HuH-7.5 (cell line): ENCODE measurements at regions not wholly inside any gene's neighbourhood (a gene's known extent, or its start where the extent isn't known, plus 50 kb on each side); places are given as distances from the start of the nearest gene placed in this dataset.
A peak's percentile ranks its signal among the peaks of the same experiment; 100 is the strongest.
"Not testable (repeated sequence)": the region's sequence is repeated elsewhere in the genome, so short reads cannot be mapped to it uniquely, and the experiment has no call there.

Source experiments
- DNase-seq: peaks from one replicate; pipeline ENCODE4 v3.0.0; 2011; ENCODE audit warnings: low spot score

DNA sequence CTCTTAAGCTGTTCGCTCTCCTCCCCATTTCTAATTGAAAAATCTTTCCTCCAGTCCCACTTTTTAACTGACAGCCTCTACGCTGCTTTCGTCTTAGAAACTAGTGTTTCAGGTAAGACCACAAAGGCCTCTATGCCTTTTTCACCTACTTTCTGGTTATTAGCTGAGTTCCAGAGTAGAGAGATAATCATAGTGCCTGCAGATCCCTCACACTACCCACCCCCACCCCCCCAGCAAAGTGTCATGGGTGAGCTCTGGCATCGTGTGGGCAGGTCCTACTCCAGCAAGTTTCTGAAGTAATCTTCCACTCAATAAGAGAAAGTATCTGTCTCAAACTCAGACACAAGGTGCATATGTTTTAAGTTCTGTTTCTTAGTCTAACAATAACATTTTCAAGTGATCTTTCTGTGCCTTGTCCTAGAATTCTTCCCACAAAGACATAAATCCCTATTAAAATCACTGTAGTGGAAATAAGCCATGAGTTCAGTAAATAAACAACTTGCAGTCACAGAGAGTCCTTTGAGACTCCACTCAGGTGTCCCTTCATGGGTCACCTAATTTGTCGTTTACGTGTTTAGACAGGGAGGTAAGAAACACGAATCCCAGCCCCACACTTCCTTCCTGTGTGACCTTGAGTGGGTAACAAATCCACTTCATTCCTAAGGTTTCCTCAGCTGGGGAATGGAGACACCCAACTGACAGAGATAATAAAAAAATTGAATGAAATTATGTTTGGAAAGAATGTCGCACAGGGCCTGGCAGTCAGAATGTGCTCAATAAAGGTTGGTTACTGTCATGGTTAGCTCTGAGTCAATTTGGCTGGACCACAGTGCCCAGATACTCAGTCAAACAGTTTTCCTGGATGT, 228.9 kb upstream of the CAND1 start:
- no peak for DNase-seq

DNA sequence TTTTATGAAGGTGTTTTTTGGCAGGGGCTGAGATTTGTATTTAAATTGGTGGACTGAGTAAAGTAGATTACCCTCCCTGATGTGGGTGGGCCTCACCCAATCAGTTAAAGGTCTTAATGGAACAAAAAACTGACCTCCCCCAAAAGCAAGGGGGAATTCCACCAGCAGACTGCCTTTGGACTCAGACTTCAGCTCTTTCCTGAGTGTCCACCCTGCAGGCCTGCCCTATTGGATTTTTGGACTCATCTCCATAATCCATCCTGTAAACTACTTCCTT, 228.4 kb upstream of the CAND1 start:
- no peak for DNase-seq

DNA sequence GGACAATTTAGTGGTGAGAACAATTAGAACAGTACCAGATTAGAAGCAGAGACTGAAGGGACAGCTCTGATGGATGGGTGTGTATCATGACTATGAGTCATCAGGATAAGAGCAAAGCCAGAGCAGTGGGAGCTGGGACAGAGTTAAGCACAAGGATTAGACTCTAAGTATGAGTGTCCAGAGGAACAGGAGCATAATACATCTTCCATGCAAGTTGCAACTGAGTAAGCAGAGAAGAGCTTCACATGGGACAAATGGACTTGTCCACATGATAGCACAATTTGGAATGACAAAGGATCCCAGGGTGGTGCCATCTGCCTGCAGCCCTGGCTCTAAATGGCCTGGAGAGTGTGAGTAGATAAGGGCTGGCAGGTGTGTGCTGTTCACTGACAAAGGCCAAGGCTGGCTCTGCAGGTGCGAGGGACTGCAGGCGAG, 226.4 kb upstream of the CAND1 start:
- no peak for DNase-seq

DNA sequence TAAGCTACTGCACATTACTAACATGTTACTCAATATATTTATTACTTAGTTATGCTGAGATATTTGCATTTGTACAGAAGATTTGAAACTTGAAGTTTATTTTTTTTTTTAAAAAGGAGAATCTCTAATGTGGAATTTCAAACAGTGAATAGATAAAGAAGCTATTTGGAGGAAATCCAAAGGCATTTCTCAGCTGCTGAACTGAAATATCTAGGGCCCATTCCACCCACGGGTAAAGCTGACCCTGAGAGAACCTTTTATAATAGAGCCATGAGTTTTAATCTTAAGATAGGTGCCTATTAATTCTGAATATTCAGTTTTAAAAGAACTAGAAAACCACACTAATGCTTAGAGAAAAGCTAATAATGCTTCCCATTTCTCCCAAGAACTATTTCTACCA, 225.4 kb upstream of the CAND1 start:
- no peak for DNase-seq

DNA sequence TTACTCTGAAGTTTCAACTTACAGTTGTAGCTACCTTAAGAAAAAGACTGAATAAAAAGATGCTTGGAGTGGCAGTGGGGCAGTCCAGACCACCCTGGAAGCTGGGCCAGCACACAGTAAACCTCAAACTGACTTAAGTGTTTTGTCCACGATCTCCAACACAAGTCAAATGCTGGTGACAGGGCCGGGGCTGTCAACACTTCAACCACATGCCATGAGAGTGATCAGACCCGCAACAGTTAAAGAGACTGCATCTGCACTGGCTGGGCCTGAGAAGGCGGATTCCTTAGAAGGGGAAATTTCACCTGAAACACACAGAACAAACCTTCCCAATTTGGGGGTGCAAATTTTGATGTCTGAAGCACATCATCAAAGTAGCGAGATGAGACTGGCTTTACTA, 223.5 kb upstream of the CAND1 start:
- DNase-seq, result no peak

DNA sequence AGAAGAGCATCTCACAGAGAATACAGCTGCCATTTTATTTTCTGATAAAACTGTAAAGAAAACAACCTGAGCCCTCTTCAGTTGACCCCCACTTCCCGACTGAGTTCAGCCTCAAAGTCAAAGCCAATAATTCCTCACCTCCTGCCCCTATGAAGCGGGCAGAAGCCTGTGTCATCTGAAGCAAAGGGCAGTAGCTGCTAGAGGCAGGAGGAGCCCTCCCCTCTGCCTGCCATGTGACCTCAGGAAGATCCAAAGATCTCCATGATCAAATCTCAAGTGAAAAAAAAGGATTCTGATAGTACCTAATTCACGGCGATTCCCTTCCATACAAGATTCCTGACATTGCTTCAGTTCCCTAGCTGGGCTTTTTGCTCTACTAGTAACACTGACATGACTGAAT, 223.1 kb upstream of the CAND1 start:
- DNase-seq, result no peak

DNA sequence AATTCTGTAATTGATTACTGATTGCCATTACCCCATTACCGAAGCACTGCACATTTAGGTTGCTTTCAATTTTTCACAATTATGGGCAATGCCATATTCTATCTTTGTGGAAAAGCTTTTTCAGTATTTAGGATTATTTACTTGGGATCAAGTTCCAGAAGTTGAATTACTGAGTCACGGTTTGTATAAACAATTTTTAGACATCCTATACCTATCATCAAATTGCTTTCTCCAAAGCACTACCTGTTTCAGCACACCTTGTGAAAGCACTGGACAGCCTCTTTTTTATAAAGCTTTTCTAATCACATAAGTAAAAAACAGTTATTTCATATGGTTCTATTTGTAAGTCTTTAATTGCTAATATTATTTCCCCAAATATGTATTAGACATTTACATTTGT, 221.5 kb upstream of the CAND1 start:
- DNase-seq, result no peak

DNA sequence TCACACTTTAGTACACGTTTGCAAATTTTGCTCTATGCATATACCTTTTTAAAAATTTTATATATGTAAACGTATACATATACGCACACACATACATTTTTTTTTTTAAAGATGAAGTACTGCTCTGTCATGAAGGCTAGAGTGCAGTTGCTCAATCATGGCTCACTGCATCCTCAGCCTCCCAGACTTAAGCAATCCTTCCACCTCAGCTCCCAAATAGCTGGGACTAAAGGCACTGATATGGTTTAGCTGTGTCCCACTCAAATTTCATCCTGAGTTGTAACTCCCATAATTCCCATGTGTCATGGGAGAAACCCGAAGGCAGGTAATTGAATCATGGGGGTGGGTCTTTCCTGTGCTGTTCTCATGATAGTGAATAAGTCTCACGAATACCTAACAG, 220.8 kb upstream of the CAND1 start:
- no peak for DNase-seq

DNA sequence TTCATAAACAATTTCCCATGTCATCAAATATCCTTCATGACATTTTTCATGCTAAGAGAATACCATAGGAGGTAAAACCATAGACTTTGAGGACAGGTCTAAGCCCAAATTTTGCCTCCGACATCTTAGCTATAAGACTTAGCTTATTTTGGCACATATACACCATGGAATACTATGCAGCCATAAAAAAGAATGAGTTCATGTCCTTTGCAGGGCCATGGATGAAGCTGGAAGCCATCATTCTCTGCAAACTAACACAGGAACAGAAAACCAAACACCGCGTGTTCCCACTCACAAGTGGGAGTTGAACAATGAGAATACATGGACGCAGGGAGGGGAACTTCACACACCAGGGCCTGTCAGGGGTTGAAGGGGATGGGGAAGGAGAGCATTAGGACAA, 220.0 kb upstream of the CAND1 start:
- not testable (repeated sequence) for DNase-seq

DNA sequence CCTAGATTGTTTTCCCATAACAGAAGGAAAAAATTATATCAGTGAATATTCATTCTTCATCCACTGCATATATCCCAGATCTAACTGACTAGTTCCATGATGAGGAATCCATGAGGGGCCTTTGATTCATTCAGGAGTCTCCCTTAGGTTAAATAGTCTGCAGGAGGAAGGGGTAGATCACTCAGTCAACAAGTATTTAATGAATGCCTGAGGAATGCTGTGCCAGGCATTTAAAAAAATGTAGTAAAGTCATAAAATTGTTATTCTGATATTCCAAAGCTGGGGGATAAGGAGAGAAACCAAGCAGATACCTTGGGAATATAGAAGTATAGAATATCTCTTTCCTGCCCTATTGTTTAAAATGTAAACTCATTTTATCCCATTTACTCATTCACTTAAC, 216.2 kb upstream of the CAND1 start:
- DNase-seq, result no peak

DNA sequence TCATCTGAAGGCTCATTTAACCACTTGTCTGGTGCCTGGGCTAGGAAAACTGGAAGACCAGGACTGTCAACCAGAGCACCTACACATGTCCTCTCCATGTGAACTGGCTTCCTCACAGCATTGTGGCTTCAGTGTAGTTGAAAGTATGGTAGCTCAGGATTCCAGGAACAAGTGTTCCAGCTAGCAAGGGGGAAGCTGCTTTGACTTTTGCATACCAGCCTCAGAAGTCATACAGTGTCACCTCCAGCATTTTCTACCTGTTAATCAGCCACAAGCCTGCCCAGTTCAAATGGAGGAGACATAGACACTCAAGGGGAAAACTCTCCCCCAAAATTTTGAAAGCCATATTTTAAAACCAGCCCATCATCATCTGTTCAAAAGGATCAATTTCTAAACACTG, 212.8 kb upstream of the CAND1 start:
- no peak for DNase-seq

DNA sequence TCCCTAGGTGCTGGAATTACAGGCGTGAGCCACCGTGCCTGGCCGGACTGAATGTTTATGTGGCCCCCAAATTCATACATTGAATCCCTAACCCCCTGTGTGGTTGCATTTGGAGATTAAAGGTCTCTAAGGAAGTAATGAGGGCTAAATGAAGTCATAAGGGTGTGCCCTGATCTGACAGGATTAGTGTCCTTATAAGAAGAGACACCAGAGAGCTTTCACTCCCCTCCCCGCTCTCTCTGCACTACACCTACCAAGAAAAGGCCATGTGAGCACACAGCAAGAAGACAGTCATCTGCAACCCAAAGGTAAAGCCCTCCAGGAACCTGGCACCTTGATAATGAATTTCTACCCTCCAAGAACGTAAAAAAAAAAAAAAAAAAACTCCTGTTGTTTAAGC, 212.1 kb upstream of the CAND1 start:
- DNase-seq, result no peak

DNA sequence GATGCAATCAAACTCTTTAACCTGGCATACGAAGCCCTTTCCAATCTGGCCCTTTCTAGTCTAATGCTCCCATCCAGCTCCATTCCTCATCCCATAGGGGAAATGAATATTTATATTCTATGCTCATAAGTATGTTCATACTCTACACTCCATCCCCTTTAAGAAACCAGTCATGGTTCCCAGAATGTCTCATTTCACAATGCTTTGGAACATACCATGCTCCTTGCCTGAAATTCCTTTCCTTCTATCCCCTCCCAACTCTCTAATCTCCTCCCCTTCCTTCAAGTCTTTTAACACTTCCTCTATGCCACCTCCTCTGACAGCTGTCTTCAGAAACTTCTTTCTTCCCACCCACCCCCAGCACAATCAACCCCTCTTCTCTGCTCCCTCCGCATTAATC, 207.0 kb upstream of the CAND1 start:
- DNase-seq, result no peak

DNA sequence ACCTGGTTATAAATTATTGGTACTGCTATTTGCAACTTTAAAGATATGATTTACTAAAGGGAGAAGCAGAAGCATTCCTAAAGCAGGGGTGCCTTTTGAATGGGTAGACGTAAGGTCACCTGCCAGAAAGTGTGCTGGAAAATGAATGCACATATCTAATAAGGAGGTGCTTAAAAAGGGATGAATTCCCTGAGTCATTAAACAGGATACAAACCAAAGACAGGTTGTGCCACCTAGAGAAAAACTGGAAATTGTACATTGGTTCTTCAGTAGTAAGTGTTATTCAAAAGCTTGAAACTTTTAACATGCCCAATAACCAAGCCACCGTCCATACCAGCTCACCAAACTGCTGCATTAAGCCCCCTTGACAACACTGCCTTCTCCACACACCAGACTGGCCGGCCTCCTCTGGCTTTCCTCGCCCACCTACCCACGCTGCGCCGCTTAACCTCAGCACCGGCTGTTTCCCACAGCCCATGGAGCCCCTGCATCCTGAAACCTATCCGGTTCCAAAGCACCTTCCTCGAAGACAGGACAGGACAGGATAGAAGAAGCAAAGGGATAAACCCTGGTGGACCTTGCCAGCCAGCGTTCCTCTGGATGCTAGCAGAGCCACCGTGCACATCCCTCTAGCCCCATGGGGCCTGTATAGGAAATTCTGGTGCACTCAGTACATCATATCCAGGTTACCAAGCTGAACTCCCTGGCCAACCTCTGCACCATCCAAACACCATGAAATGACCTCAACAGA, 201.5 kb upstream of the CAND1 start:
- DNase-seq, result no peak

DNA sequence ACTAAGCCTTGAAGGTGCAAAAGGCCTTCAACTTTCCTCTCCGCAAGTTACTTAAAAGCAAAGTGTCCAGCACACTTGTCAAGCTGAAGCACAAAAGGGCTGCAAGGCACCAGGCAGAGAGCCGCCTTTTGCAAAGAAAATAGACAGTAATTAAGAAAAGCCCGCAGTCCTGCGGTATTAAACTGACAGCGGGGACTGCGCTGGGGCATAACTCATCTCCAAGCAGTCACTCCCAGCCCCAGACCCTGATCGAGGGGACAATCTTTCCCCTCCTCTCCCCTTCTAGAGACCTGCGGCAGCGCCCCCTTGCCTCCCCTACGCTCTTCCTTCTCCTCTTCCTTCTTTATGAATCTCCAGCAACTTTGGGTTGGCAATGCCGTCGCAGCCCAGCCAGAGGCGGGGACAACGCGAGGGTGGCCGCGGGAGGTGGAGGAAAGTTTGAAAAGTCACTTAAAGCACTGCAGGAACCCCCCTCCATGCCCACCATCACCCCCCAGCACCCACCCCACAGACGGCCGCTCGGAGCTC, 200.9 kb upstream of the CAND1 start:
- DNase-seq, result no peak

DNA sequence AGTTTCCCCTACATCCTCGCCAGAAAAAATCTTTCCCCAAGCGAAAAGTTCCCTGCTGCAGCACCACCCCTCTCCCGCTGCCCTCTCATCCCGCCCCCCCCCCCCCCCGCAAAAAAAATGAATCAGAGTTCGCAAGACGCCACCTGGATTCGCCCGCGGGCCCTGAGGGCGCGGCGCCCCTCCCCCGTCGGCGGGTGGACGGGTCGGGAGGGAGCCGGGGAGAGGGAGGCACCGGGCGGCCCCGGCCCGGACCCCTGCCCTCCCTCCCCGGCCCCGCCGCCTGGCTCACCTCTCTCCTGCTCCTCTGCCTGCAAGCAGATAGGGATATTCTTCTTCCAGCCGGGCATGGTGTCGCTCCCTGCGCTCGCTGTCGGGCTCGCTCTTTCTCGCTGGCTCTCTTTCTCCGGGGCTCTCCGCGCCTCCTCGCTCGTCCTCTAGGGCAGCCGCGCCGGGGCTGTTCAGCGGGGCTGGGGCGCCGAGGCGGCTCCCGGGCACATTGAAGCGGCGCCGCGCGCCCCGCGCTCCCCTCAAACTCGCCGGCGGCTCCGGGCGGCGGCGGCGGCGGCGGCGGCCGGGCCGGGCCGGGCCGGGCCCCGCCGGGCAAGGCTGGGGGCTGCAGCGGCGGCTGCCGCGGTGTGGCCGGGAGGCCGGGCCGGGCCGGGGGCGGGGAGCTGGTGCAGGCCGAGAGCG, 200.3 kb upstream of the CAND1 start:
- DNase-seq, result peak; percentile 34

DNA sequence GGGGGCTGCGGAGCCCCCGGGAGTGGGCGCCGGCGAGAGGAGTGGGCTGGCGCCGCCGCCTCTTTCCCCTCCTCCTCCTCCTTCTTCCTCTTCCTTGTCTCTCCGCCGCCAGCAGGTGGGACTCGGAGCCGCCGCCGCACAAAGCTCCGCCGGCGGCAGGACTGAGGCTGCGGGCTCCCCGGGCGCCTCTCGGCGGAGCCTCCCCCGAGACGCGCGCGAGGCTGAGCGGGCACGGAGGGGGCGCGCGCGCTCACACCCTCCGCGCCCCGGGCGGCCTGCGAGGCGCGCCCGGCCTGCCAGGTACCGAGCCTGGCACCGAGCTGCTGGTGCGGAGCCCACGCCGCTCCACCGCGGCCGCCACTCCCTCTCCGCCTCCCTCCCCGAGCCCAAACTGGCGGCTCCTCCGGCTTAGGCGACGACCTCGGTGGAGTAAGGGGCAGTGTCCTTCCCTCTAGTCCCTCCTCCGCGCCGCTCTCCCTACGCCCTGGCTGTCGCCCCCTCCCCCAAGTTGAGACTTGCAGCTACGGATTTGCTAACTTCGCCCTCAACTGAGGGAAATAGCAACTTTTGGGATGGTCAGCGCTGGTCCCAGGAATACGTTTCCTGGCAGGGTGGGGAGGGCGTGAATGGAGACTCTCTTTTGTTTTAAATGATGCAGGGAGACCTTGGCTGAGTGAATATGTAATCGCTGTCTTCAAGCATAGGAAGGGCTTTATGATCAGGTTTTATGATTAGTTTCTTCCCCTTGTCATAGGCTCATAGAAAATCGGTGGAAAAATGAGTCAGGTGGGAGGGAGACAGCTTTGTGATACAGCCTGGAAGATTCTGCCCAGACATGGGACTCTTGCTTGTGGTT, 199.5 kb upstream of the CAND1 start:
- DNase-seq, result peak; percentile 42

DNA sequence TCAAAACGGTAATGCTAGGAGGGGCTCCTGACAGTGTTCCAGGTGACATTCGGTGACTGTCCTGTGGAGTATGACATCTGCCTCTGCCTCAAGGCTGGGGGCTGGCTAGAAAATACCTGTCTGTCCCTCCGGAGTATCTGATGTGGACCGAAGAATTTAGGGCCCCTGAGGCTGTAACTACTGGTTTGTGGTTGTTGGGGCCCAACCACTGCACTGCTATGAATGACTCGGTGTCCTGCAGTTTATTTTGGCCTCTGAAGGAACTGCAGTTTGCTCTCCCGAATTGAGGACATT, 198.9 kb upstream of the CAND1 start:
- no peak for DNase-seq

DNA sequence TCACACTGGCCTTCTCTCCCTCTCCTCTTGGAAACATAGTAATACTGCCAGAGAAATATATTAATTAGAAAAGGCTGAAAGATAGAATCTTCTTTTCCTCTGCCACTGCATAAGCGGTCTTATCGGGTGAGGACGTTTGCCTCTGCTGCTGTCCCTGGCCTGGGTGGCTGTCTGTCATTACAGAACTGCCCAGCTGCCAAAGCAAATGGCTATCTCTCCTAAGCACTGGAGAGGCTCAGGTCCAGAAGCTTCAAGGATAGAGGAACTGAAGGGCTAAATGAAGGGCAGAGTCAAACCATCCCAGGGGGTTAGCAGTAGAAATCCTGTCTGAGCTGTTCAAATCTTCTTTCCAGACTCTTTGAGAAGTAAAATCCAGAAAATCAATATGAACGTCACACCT, 198.6 kb upstream of the CAND1 start:
- DNase-seq, result no peak

DNA sequence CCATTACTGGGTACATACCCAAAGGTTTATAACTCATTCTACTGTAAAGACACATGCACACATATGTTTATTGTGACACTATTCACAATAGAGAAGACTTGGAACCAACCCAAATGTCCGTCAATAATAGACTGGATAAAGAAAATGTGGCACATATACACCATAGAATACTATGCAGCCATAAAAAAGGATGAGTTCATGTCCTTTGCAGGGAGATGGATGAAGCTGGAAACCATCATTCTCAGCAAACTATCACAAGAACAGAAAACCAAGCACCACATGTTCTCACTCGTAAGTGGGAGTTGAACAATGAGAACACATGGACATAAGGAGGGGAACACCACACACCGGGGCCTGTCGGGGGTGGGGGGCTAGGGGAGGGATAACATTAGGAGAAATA, 196.9 kb upstream of the CAND1 start:
- DNase-seq, result not testable (repeated sequence)

DNA sequence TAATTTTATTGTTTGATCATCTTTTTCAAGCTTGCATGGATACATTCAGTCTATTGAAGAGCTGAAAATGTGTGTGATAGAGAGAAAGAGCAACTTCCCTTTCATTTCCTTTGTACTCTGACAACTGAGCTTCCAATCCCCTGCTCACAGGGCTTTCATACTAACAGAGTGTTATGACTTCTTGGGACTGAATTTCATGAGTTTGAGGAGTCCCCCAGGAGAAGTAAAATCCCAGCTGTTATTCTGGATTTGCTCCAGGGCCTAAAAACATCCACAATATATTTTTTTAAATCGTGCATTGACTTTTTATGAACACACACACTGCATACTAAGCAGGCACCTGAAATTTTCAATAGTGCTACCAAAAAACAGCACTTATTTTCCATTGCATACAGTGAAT, 195.8 kb upstream of the CAND1 start:
- no peak for DNase-seq

DNA sequence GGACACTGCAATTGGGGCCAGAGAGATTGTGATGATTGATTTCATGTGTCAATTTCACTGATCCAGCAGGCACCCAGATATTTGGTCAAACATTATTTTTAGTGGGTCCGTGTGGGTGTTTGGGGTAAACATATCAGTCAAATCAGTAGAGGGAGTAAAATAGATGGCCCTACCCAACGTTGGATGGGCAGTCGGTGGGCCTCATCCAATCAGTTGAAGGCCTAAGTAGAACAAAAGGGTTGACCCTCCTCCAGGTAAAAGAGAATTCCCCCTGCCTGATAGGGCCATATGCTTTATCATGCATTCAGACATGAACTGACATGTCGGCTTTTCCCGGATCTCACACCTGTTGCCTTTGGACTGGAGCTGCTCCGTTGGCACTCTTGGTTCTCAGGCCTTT, 195.1 kb upstream of the CAND1 start:
- DNase-seq, result no peak
